H1 (cell line): ENCODE measurements at regions not wholly inside any gene's neighbourhood (a gene's known extent, or its start where the extent isn't known, plus 50 kb on each side); places are given as distances from the start of the nearest gene placed in this dataset.

Experiments used
- CTCF ChIA-PET: fragments of 300-600 bp; sonication (Branson Sonifier 250); formaldehyde crosslinking; loops from one replicate; lab custom pipeline; 2021; ENCODE audit not compliant: partially characterized antibody; lab: Charles Lee
- POLR2A ChIA-PET: fragments of 300-600 bp; sonication (Branson Sonifier 250); formaldehyde crosslinking; loops from one replicate; lab custom pipeline; 2021; ENCODE audit warnings: inconsistent platforms; ENCODE audit not compliant: partially characterized antibody; lab: Charles Lee
- DNase-seq, 2 experiments: peaks; one replicate each; pipeline versions ENCODE4 v3.0.0 to v3.0.0-alpha.2; 2010 to 2022; ENCODE audit warnings: low spot score in 2 of 2, low read depth in 1 of 2, mixed read lengths in 1 of 2
- FAIRE-seq: peaks from 2 replicates; lab custom pipeline; 2011; peaks lifted over from hg19 to GRCh38; lab: Jason Lieb, UNC
- H2AFZ ChIP-seq: 2 replicates; pipeline ENCODE4 v1.8.1; 2012; ENCODE audit warnings: low read length, inconsistent platforms
- H2AK5ac ChIP-seq: 2 replicates; pipeline ENCODE4 v1.6.1; 2013; ENCODE audit warnings: low read depth, low read length
- H2BK120ac ChIP-seq: replicated peaks from 2 replicates; pipeline ENCODE3; 2013; ENCODE audit warnings: low read depth, low read length, inconsistent platforms
- H2BK12ac ChIP-seq: 2 replicates; pipeline ENCODE4 v1.6.1; 2013; ENCODE audit warnings: low read depth, low read length
- H2BK15ac ChIP-seq: 2 replicates; pipeline ENCODE4 v1.6.1; 2013; ENCODE audit warnings: low read length
- H2BK20ac ChIP-seq: 2 replicates; pipeline ENCODE4 v1.6.1; 2013; ENCODE audit warnings: low read length
- H2BK5ac ChIP-seq: 2 replicates; pipeline ENCODE4 v1.6.1; 2013; ENCODE audit warnings: low read depth, low read length
- H3K14ac ChIP-seq: 2 replicates; pipeline ENCODE4 v1.6.1; 2013; ENCODE audit warnings: inconsistent platforms; ENCODE audit not compliant: insufficient read length
- H3K18ac ChIP-seq: 2 replicates; pipeline ENCODE4 v1.6.1; 2013; ENCODE audit warnings: low read length; ENCODE audit errors: extremely low read depth
- H3K23ac ChIP-seq: 2 replicates; pipeline ENCODE4 v1.6.1; 2013; ENCODE audit warnings: inconsistent platforms; ENCODE audit not compliant: insufficient read length
- H3K23me2 ChIP-seq: 2 replicates; pipeline ENCODE4 v1.6.1; 2013; ENCODE audit warnings: low read depth, low read length
- H3K27ac ChIP-seq: 2 replicates; pipeline ENCODE4 v1.6.1; 2011; ENCODE audit warnings: low read depth, low read length, inconsistent platforms
- H3K27me3 ChIP-seq, 4 experiments: replicated peaks in 1 of 4; 1 replicate in 1 of 4; 2 replicates in 3 of 4; pipeline versions ENCODE4 v1.6.1 to v1.8.1; 2011 to 2013; ENCODE audit warnings: low read length in 3 of 4, mild to moderate bottlenecking in 3 of 4, inconsistent platforms in 2 of 4, mixed read lengths in 2 of 4, moderate library complexity in 1 of 4; ENCODE audit not compliant: control insufficient read depth in 3 of 4, insufficient read depth in 3 of 4; ENCODE audit errors: extremely low read depth in 1 of 4
- H3K36me3 ChIP-seq, 4 experiments: 2 replicates each; pipeline versions ENCODE4 v1.6.1 to v1.8.1; 2011 to 2013; ENCODE audit warnings: mild to moderate bottlenecking in 4 of 4, low read length in 3 of 4, moderate library complexity in 2 of 4, control low read depth in 1 of 4, inconsistent platforms in 1 of 4; ENCODE audit not compliant: insufficient read depth in 4 of 4, control insufficient read depth in 2 of 4
- H3K4ac ChIP-seq: replicated peaks from 2 replicates; pipeline ENCODE3; 2013; ENCODE audit warnings: low read length, low read depth, mixed read lengths, inconsistent platforms; ENCODE audit not compliant: insufficient read length
- H3K4me1 ChIP-seq, 4 experiments: replicated peaks in 1 of 4; 1 replicate in 1 of 4; 2 replicates in 3 of 4; pipeline versions ENCODE4 v1.6.1 to v1.8.1; 2011 to 2013; ENCODE audit warnings: low read length in 3 of 4, inconsistent platforms in 2 of 4, mixed read lengths in 1 of 4; ENCODE audit not compliant: insufficient read depth in 4 of 4, control insufficient read depth in 3 of 4
- H3K4me2 ChIP-seq, 2 experiments: 2 replicates each; pipeline versions ENCODE4 v1.6.1 to v1.8.1; 2011 to 2013; ENCODE audit warnings: low read depth in 2 of 2, low read length in 2 of 2, control low read depth in 1 of 2, inconsistent platforms in 1 of 2, mild to moderate bottlenecking in 1 of 2; ENCODE audit not compliant: insufficient read depth in 1 of 2
- H3K4me3 ChIP-seq, 4 experiments: fragments of 200-600, 300-600 bp in 1 of 4; sonication (generic), shearing (Covaris generic), sonication (Bioruptor Twin) in 1 of 4; 2 replicates each; pipeline versions ENCODE4 v1.5.1 to v1.8.1; 2011 to 2016; ENCODE audit warnings: low read length in 4 of 4, low read depth in 3 of 4, control low read depth in 2 of 4, inconsistent platforms in 2 of 4, mild to moderate bottlenecking in 2 of 4, mixed read lengths in 1 of 4, moderate library complexity in 1 of 4; ENCODE audit not compliant: insufficient read depth in 2 of 4; ENCODE audit errors: extremely low read depth in 1 of 4
- H3K56ac ChIP-seq: replicated peaks from 2 replicates; pipeline ENCODE3; 2013; ENCODE audit warnings: low read depth, mild to moderate bottlenecking, mixed read lengths, low read length, inconsistent platforms; ENCODE audit not compliant: insufficient read length
- H3K79me1 ChIP-seq: 2 replicates; pipeline ENCODE4 v1.6.1; 2013; ENCODE audit warnings: low read depth, low read length, control low read depth
- H3K79me2 ChIP-seq, 2 experiments: 2 replicates each; pipeline versions ENCODE4 v1.6.1 to v1.8.1; 2012 to 2013; ENCODE audit warnings: low read length in 2 of 2, mild to moderate bottlenecking in 2 of 2, inconsistent platforms in 1 of 2; ENCODE audit not compliant: insufficient read depth in 2 of 2, control insufficient read depth in 1 of 2
- H3K9ac ChIP-seq, 4 experiments: replicated peaks in 1 of 4; 1 replicate in 1 of 4; 2 replicates in 3 of 4; pipeline versions ENCODE4 v1.6.1 to v1.8.1; 2011 to 2013; ENCODE audit warnings: low read depth in 3 of 4, low read length in 3 of 4, control low read depth in 2 of 4, mild to moderate bottlenecking in 2 of 4, moderate library complexity in 2 of 4, inconsistent platforms in 1 of 4; ENCODE audit errors: extremely low read depth in 1 of 4
- H3K9me3 ChIP-seq, 2 experiments: 2 replicates each; pipeline versions ENCODE4 v1.6.1 to v1.8.1; 2012 to 2013; ENCODE audit warnings: mild to moderate bottlenecking in 2 of 2, moderate library complexity in 2 of 2, control low read depth in 1 of 2, inconsistent platforms in 1 of 2, low read depth in 1 of 2, low read length in 1 of 2, mixed read lengths in 1 of 2; ENCODE audit not compliant: insufficient read depth in 2 of 2
- H4K20me1 ChIP-seq, 2 experiments: replicated peaks in 1 of 2; 2 replicates each; pipeline versions ENCODE3 to v1.8.1; 2011 to 2013; ENCODE audit warnings: inconsistent platforms in 2 of 2, low read length in 2 of 2, mild to moderate bottlenecking in 1 of 2; ENCODE audit not compliant: insufficient read depth in 2 of 2, control insufficient read depth in 1 of 2
- H4K5ac ChIP-seq: 2 replicates; pipeline ENCODE4 v1.6.1; 2013; ENCODE audit warnings: low read length, low read depth, mixed read lengths, inconsistent platforms; ENCODE audit not compliant: insufficient read length
- H4K8ac ChIP-seq: 2 replicates; pipeline ENCODE4 v1.8.0; 2013; ENCODE audit warnings: mild to moderate bottlenecking, moderate library complexity, low read length, inconsistent platforms; ENCODE audit not compliant: insufficient read depth; ENCODE audit errors: extremely low read depth
- H4K91ac ChIP-seq: replicated peaks from 2 replicates; pipeline ENCODE3; 2013; ENCODE audit warnings: low read length, mixed read lengths, inconsistent platforms; ENCODE audit not compliant: insufficient read length
- ASH2L ChIP-seq: fragments of 200-600, 300-600 bp; sonication (generic); IDR thresholded peaks from one replicate; pipeline ENCODE4 v1.7.1; 2017; ENCODE audit warnings: low read length
- ATF3 ChIP-seq: IDR thresholded peaks from 2 replicates; pipeline ENCODE4 v1.6.1; 2011; ENCODE audit warnings: low read depth, mild to moderate bottlenecking, low read length; ENCODE audit not compliant: insufficient read depth
- FOSL1 ChIP-seq: IDR thresholded peaks from 2 replicates; pipeline ENCODE4 v1.6.1; 2011; ENCODE audit warnings: mild to moderate bottlenecking, low read depth, low read length, moderate library complexity; ENCODE audit not compliant: insufficient read depth
- POLR2AphosphoS5 ChIP-seq: IDR thresholded peaks from 2 replicates; pipeline ENCODE4 v1.6.1; 2011; ENCODE audit warnings: low read depth, low read length
- YY1 ChIP-seq: IDR thresholded peaks from 2 replicates; pipeline ENCODE4 v1.6.1; 2011; ENCODE audit warnings: low read depth, mild to moderate bottlenecking, low read length
- WGBS, 2 experiments: shearing (Covaris generic) in 1 of 2; methylation state at CpG; one replicate each; pipeline versions ENCODE4 v1.1.6 to v1.1.7; 2013 to 2015; ENCODE audit warnings: low lambda C conversion rate in 2 of 2, mixed read lengths in 2 of 2, inconsistent platforms in 1 of 2, low coverage in 1 of 2, missing lambda C conversion rate in 1 of 2; ENCODE audit not compliant: insufficient replicate concordance in 2 of 2, insufficient coverage in 1 of 2, insufficient read length in 1 of 2; ENCODE audit errors: extremely low coverage in 1 of 2, missing lambda C conversion rate in 1 of 2; 5-methylcytosine and 5-hydroxymethylcytosine counted together
- TF ChIP-seq, protein P1 (sequence below): IDR thresholded peaks from 2 replicates; pipeline ENCODE4 v1.6.1; 2012; ENCODE audit warnings: inconsistent platforms

DNA sequence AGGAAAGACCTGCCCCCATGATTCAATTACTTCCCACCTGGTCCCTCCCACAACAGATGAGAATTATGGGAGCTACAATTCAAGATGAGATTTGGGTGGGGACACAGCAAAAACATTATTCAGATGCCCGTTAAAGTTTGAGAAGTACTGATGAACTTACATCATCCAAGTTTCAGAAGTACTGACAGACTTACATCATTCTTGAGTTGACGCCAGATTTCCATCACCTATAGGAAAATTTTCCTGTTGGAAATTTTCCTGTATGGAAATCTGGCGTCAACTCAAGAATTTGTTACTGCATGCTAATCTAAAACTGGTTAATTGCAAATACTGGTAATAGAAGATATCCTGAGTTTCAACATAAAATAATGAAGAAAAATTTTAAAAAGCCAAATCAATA is 975.9 kb downstream of the MAT2B start:
- no peak overlapping the region for H4K8ac ChIP-seq
- 91% methylated on average over 3 of the region's 3 CpGs; no CpG with 5 or more reads in 1 of the 2 experiments for WGBS, 2 experiments
- no peaks in the 10 kb centered on the region for H3K36me3 ChIP-seq
- no peak overlapping the region for H3K9ac ChIP-seq
- no peak overlapping the region for H2BK20ac ChIP-seq
- no peak overlapping the region for H3K23ac ChIP-seq
- no peaks in the 10 kb centered on the region for H3K23me2 ChIP-seq
- no peak overlapping the region for H3K4me2 ChIP-seq
- H4K5ac ChIP-seq = no peak overlapping the region
- H3K14ac ChIP-seq = no peak overlapping the region
- no peaks in the 10 kb centered on the region for H3K9me3 ChIP-seq
- no peak overlapping the region for H3K18ac ChIP-seq
- no peak for FAIRE-seq
- no peak overlapping the region for H2AK5ac ChIP-seq
- H3K4ac ChIP-seq = no peak overlapping the region
- no peaks in the 10 kb centered on the region for H3K27me3 ChIP-seq
- POLR2A ChIA-PET = no interaction called here
- H3K79me1 ChIP-seq = no peaks in the 10 kb centered on the region
- H4K91ac ChIP-seq = no peak overlapping the region
- no peak overlapping the region for H3K4me3 ChIP-seq
- H3K56ac ChIP-seq = no peak overlapping the region
- CTCF ChIA-PET = interaction anchor here (0.7 kb wide), 1 partner anchor 449 kb away, joined by 3 read pairs; no protein-coding TSS in a partner anchor
- H3K27ac ChIP-seq = no peak overlapping the region
- DNase-seq = no peak
- H3K79me2 ChIP-seq = no peaks in the 10 kb centered on the region
- no peak overlapping the region for H2BK12ac ChIP-seq
- no peaks in the 10 kb centered on the region for H4K20me1 ChIP-seq
- H2BK5ac ChIP-seq = no peak overlapping the region
- no peaks in the 10 kb centered on the region for H3K4me1 ChIP-seq
- no peak overlapping the region for H2BK120ac ChIP-seq
- no peak overlapping the region for H2AFZ ChIP-seq
- no peak overlapping the region for H2BK15ac ChIP-seq
- no peak for TF ChIP-seq POLR2AphosphoS5
- TF ChIP-seq YY1 = no peak
- TF ChIP-seq ASH2L = no peak
- TF ChIP-seq, protein P1, sequence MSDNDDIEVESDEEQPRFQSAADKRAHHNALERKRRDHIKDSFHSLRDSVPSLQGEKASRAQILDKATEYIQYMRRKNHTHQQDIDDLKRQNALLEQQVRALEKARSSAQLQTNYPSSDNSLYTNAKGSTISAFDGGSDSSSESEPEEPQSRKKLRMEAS = no peak
- no peak for TF ChIP-seq ATF3
- TF ChIP-seq FOSL1 = no peak
